Fibroblast of lung (primary cell): ENCODE measurements at regions not wholly inside any gene's neighbourhood (a gene's known extent, or its start where the extent isn't known, plus 50 kb on each side); places are given as distances from the start of the nearest gene placed in this dataset.
"Not testable (repeated sequence)": the region's sequence is repeated elsewhere in the genome, so short reads cannot be mapped to it uniquely, and the experiment has no call there.

ENCODE experiments used
- DNase-seq, 2 donors: peaks; one replicate each; pipeline versions ENCODE4 v3.0.0 to v3.0.0-alpha.2; 2010; ENCODE audit warnings: low read depth in 2 of 2
- H2AFZ ChIP-seq: 2 replicates; pipeline ENCODE4 v1.5.1; 2012; ENCODE audit warnings: low read length, control low read depth, inconsistent platforms
- H3K27ac ChIP-seq: 2 replicates; pipeline ENCODE4 v1.5.1; 2011; ENCODE audit warnings: low read length, control low read depth; ENCODE audit not compliant: insufficient read depth
- H3K27me3 ChIP-seq: 2 replicates; pipeline ENCODE4 v1.5.1; 2011; ENCODE audit warnings: mild to moderate bottlenecking, low read length; ENCODE audit not compliant: control insufficient read depth, insufficient read depth
- H3K36me3 ChIP-seq: 2 replicates; pipeline ENCODE4 v1.5.1; 2011; ENCODE audit warnings: low read length; ENCODE audit not compliant: control insufficient read depth, insufficient read depth
- H3K4me1 ChIP-seq: 2 replicates; pipeline ENCODE4 v1.5.1; 2011; ENCODE audit warnings: low read length; ENCODE audit not compliant: control insufficient read depth, insufficient read depth; ENCODE audit errors: extremely low read depth
- H3K4me2 ChIP-seq: 2 replicates; pipeline ENCODE4 v1.5.1; 2011; ENCODE audit warnings: low read length, control low read depth; ENCODE audit not compliant: insufficient read depth; ENCODE audit errors: extremely low read depth
- H3K4me3 ChIP-seq, 4 experiments: fragments of 200-600 bp in 1 of 4; sonication (generic) in 1 of 4; replicated peaks in 1 of 4; 2 replicates each; pipeline ENCODE4 v1.5.1; 2011 to 2016; ENCODE audit warnings: low read length in 4 of 4, low read depth in 3 of 4, mild to moderate bottlenecking in 3 of 4, control low read depth in 2 of 4, inconsistent platforms in 1 of 4, mixed read lengths in 1 of 4; ENCODE audit not compliant: insufficient read depth in 1 of 4; ENCODE audit errors: control extremely low read depth in 1 of 4
- H3K79me2 ChIP-seq: 2 replicates; pipeline ENCODE4 v1.5.1; 2012; ENCODE audit warnings: mild to moderate bottlenecking, low read length, inconsistent platforms; ENCODE audit not compliant: control insufficient read depth, insufficient read depth
- H3K9ac ChIP-seq: 2 replicates; pipeline ENCODE4 v1.5.1; 2011; ENCODE audit warnings: mild to moderate bottlenecking, low read length, control low read depth; ENCODE audit not compliant: insufficient read depth
- H3K9me3 ChIP-seq: 2 replicates; pipeline ENCODE4 v1.5.1; 2012; ENCODE audit warnings: low read depth, low read length; ENCODE audit not compliant: control insufficient read depth, insufficient read depth
- H4K20me1 ChIP-seq: 2 replicates; pipeline ENCODE4 v1.5.1; 2011; ENCODE audit warnings: low read length; ENCODE audit not compliant: control insufficient read depth, insufficient read depth; ENCODE audit errors: extremely low read depth
- CTCF ChIP-seq, 2 donors: IDR thresholded peaks in 1 of 2; conservative IDR thresholded peaks in 1 of 2; 1 replicate in 1 of 2; 2 replicates in 1 of 2; pipeline ENCODE4 v1.5.1; 2011 to 2012; ENCODE audit warnings: low read length in 2 of 2, control low read depth in 1 of 2, inconsistent platforms in 1 of 2, low read depth in 1 of 2, mild to moderate bottlenecking in 1 of 2
- EZH2 ChIP-seq: IDR thresholded peaks from 2 replicates; pipeline ENCODE4 v1.5.1; 2012; ENCODE audit warnings: low read length, control low read depth, mild to moderate bottlenecking; ENCODE audit errors: missing control alignments

- Histone ChIP-seq H3K4me2 (no peak overlapping the region), H3K36me3 (no peaks in the 10 kb centered on the region), H2AFZ (no peak overlapping the region), H4K20me1 (no peaks in the 10 kb centered on the region), H3K4me3 (no peak overlapping the region), H3K27ac (no peak overlapping the region), H3K9ac (no peak overlapping the region), H3K9me3 (no peaks in the 10 kb centered on the region), H3K4me1 (no peaks in the 10 kb centered on the region), H3K79me2 (no peaks in the 10 kb centered on the region), H3K27me3 (no peaks in the 10 kb centered on the region)
- DNase-seq, result no peak
- TF ChIP-seq EZH2 (no peak), CTCF (conservative IDR thresholded peaks at IDR 0.05 in 1 of 2, IDR thresholded peaks at IDR 0.05 in 1 of 2; ENCODE audit: low read depth in 1 of 2, low read length in 2 of 2) (no peak)
Measured at GRCh38 chr7:159296093-159296681, 151.5 kb upstream of the VIPR2 start.

- H3K27ac ChIP-seq, H3K4me3 ChIP-seq, DNase-seq, H3K27me3 ChIP-seq, H3K4me1 ChIP-seq, H3K36me3 ChIP-seq, H3K79me2 ChIP-seq, H3K4me2 ChIP-seq, H2AFZ ChIP-seq, H4K20me1 ChIP-seq, H3K9ac ChIP-seq, H3K9me3 ChIP-seq: not testable (repeated sequence)
Measured at GRCh38 chr7:159286487-159286886, 141.8 kb upstream of the VIPR2 start.

GRCh38 chr7:159281573-159281972 is 136.9 kb upstream of the VIPR2 start:
- no peak for TF ChIP-seq EZH2
- TF ChIP-seq CTCF (conservative IDR thresholded peaks at IDR 0.05 in 1 of 2, IDR thresholded peaks at IDR 0.05 in 1 of 2; ENCODE audit: low read depth in 1 of 2, low read length in 2 of 2), result no peak
- Histone ChIP-seq H3K4me1 (no peaks in the 10 kb centered on the region), H3K27ac (no peak overlapping the region)

More at GRCh38 chr7:159281573-159281972, 136.9 kb upstream of the VIPR2 start:
- Histone ChIP-seq H3K9me3 (no peaks in the 10 kb centered on the region), H3K27me3 (no peaks in the 10 kb centered on the region), H3K36me3 (no peaks in the 10 kb centered on the region), H3K4me3 (no peak overlapping the region), H4K20me1 (no peaks in the 10 kb centered on the region), H3K4me2 (no peak overlapping the region), H2AFZ (no peak overlapping the region), H3K9ac (no peak overlapping the region), H3K79me2 (no peaks in the 10 kb centered on the region)
- DNase-seq, result no peak
